Karpas-422 (cell line): ENCODE measurements at regions not wholly inside any gene's neighbourhood (a gene's known extent, or its start where the extent isn't known, plus 50 kb on each side); places are given as distances from the start of the nearest gene placed in this dataset.

Source experiments
- DNase-seq: peaks from one replicate; pipeline ENCODE4 v3.0.0-alpha.2; 2015
- H2AFZ ChIP-seq: fragments of 200-600 bp; sonication (generic); 2 replicates; pipeline ENCODE4 v1.6.1; 2014; ENCODE audit warnings: antibody characterized with exemption, low read length, mixed read lengths
- H3K27ac ChIP-seq: fragments of 200-600 bp; sonication (generic); 2 replicates; pipeline ENCODE4 v1.5.1; 2014; ENCODE audit warnings: mild to moderate bottlenecking, low read length, moderate library complexity
- H3K27me3 ChIP-seq: fragments of 200-600 bp; sonication (generic); 2 replicates; pipeline ENCODE4 v1.6.1; 2014; ENCODE audit warnings: low read length, mixed read lengths
- H3K36me3 ChIP-seq: fragments of 200-600 bp; sonication (generic); 2 replicates; pipeline ENCODE4 v1.6.1; 2014; ENCODE audit warnings: low read length, mixed read lengths; ENCODE audit not compliant: insufficient read depth
- H3K4me1 ChIP-seq: fragments of 200-600 bp; sonication (generic); 2 replicates; pipeline ENCODE4 v1.6.1; 2014; ENCODE audit warnings: mild to moderate bottlenecking, low read length, mixed read lengths
- H3K4me2 ChIP-seq: fragments of 200-600 bp; sonication (generic); 2 replicates; pipeline ENCODE4 v1.6.1; 2014; ENCODE audit warnings: low read length, low read depth, mild to moderate bottlenecking; ENCODE audit not compliant: poor library complexity, severe bottlenecking
- H3K4me3 ChIP-seq: fragments of 200-600 bp; sonication (generic); 2 replicates; pipeline ENCODE4 v1.5.1; 2014; ENCODE audit warnings: mild to moderate bottlenecking, antibody characterized with exemption, low read length, mixed read lengths
- H3K79me2 ChIP-seq: fragments of 200-600 bp; sonication (generic); 2 replicates; pipeline ENCODE4 v1.6.1; 2014; ENCODE audit warnings: mild to moderate bottlenecking, low read length, mixed read lengths
- H3K9ac ChIP-seq: fragments of 200-600 bp; sonication (generic); 2 replicates; pipeline ENCODE4 v1.6.0; 2014; ENCODE audit warnings: low read length
- H3K9me2 ChIP-seq: fragments of 200-600 bp; sonication (generic), shearing (Covaris generic); replicated peaks from 2 replicates; pipeline ENCODE4 v1.6.0; 2014; ENCODE audit warnings: mild to moderate bottlenecking, low read length, moderate library complexity; ENCODE audit not compliant: insufficient read depth
- H3K9me3 ChIP-seq: fragments of 300-700, 200-600 bp; sonication (generic); 2 replicates; pipeline ENCODE4 v1.6.1; 2014; ENCODE audit warnings: low read length, mixed read lengths
- H4K20me1 ChIP-seq: fragments of 200-600 bp; sonication (generic); 2 replicates; pipeline ENCODE4 v1.6.1; 2014; ENCODE audit warnings: mild to moderate bottlenecking, antibody characterized with exemption, low read length, low read depth; ENCODE audit not compliant: insufficient read depth

GRCh38 chr20:4065391-4065844 is 50.1 kb upstream of the RNF24 start:
- Histone ChIP-seq H3K79me2 (no peaks in the 10 kb centered on the region), H3K27me3 (no peaks in the 10 kb centered on the region), H2AFZ (no peak overlapping the region), H3K9me3 (no peaks in the 10 kb centered on the region), H3K9ac (no peak overlapping the region), H4K20me1 (no peaks in the 10 kb centered on the region), H3K27ac (no peak overlapping the region), H3K4me2 (no peak overlapping the region), H3K4me3 (no peak overlapping the region), H3K4me1 (peaks cover 5% of the 10 kb centered on the region), H3K36me3 (no peaks in the 10 kb centered on the region), H3K9me2 (no peaks in the 10 kb centered on the region)
- DNase-seq, result no peak
